Epithelial cell of esophagus (primary cell): ENCODE measurements at regions not wholly inside any gene's neighbourhood (a gene's known extent, or its start where the extent isn't known, plus 50 kb on each side); places are given as distances from the start of the nearest gene placed in this dataset.
A peak's percentile ranks its signal among the peaks of the same experiment; 100 is the strongest.

Experiments
- DNase-seq: peaks from one replicate; pipeline ENCODE4 v3.0.0; 2010; ENCODE audit warnings: low read depth
- H3K4me3 ChIP-seq: 2 replicates; pipeline ENCODE4 v1.5.1; 2011; ENCODE audit warnings: mild to moderate bottlenecking, low read length, control low read depth
- CTCF ChIP-seq: IDR thresholded peaks from 2 replicates; pipeline ENCODE4 v1.5.1; 2011; ENCODE audit warnings: low read depth, mild to moderate bottlenecking, low read length, control low read depth, inconsistent platforms; ENCODE audit not compliant: insufficient read depth; ENCODE audit errors: missing control alignments

- no peak overlapping the region for H3K4me3 ChIP-seq
- DNase-seq: no peak
- TF ChIP-seq CTCF: no peak
Measured at GRCh38 chr1:73626326-73626725, 571.6 kb downstream of the LRRIQ3 start.

GRCh38 chr1:73623946-73624345, 574.0 kb downstream of the LRRIQ3 start:
- no peak for TF ChIP-seq CTCF
- H3K4me3 ChIP-seq: no peak overlapping the region
- DNase-seq: no peak

- no peak for TF ChIP-seq CTCF
- DNase-seq: no peak
Measured at GRCh38 chr1:73617145-73617544, 580.8 kb downstream of the LRRIQ3 start.

GRCh38 chr1:73611681-73612080, 586.3 kb downstream of the LRRIQ3 start:
- peak; percentile 18 for DNase-seq
- no peak for TF ChIP-seq CTCF
- no peak overlapping the region for H3K4me3 ChIP-seq

More at GRCh38 chr1:73617145-73617544, 580.8 kb downstream of the LRRIQ3 start:
- no peak overlapping the region for H3K4me3 ChIP-seq

GRCh38 chr1:73604739-73605138, 593.2 kb downstream of the LRRIQ3 start:
- TF ChIP-seq CTCF: no peak
- H3K4me3 ChIP-seq: no peak overlapping the region
- peak; percentile 54 for DNase-seq

DNA sequence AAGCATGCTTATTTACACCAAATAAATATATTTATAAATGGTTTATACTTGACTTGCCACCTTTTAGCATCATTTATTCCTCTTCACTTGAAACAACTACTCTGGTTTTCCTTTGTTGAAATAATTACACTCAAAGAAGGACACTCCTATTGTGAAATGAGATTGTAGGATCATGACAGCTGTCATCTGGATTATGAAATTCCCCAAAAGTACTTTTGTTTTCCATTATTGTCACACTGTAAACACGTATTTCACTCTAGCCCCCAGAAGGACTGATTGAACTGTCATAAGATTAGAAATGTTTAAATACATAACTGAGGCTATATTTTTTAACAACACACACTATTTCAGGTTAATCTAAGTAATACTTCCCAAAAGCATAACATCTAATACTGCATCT, 593.8 kb downstream of the LRRIQ3 start:
- DNase-seq: no peak
- no peak for TF ChIP-seq CTCF
- H3K4me3 ChIP-seq: no peak overlapping the region

DNA sequence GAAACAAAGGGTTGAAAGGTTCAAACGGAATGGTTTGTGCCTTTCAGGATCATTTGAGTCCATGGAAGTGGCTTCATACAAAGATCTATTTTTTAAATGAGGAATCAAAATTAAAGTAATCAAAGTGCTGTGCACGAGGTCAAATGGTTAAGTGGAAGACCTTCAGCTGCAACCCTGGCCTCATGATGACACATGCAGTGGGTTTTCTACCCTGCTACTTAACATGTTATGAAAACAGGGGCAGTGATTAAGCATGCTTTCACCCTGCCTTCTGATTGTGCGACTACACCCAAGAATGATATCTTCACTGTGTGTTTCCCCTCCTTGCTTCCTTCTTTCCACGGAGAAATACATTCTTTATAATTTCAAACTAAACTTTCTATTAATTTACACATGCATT, 604.2 kb downstream of the LRRIQ3 start:
- no peak overlapping the region for H3K4me3 ChIP-seq
- no peak for TF ChIP-seq CTCF
- peak; percentile 81 for DNase-seq
